Dendritic cell treated with granulocyte-macrophage colony-stimulating factor and Interleukin-4, amounts not matched to agents 40 ng/mL and 50 ng/mL, for 4 days (primary cell): ENCODE measurements at regions not wholly inside any gene's neighbourhood (a gene's known extent, or its start where the extent isn't known, plus 50 kb on each side); places are given as distances from the start of the nearest gene placed in this dataset.
A peak's percentile ranks its signal among the peaks of the same experiment; 100 is the strongest.
"Not testable (repeated sequence)": the region's sequence is repeated elsewhere in the genome, so short reads cannot be mapped to it uniquely, and the experiment has no call there.

ENCODE experiments used
- H3K27ac Mint-ChIP-seq: one replicate; pipeline ENCODE4 v1.8.0; 2022; ENCODE audit warnings: mild to moderate bottlenecking, mixed read lengths
- H3K27me3 Mint-ChIP-seq: one replicate; pipeline ENCODE4 v1.8.0; 2022; ENCODE audit warnings: mild to moderate bottlenecking, mixed read lengths
- H3K36me3 Mint-ChIP-seq: one replicate; pipeline ENCODE4 v1.8.0; 2022; ENCODE audit warnings: low read depth, mixed read lengths
- H3K4me1 Mint-ChIP-seq: one replicate; pipeline ENCODE4 v1.8.0; 2022; ENCODE audit warnings: low read depth, mixed read lengths
- H3K4me3 Mint-ChIP-seq: one replicate; pipeline ENCODE4 v1.8.0; 2022; ENCODE audit warnings: mild to moderate bottlenecking, moderate library complexity, mixed read lengths
- H3K9me3 Mint-ChIP-seq: one replicate; pipeline ENCODE4 v1.8.0; 2022; ENCODE audit warnings: mixed read lengths
- intact Hi-C: fragments of 100-400 bp; cut with micrococcal nuclease; formaldehyde crosslinking; loops from one replicate; pipeline ENCODE4 v1.15.0; 2022

GRCh38 chr7:35919607-35920006, 118.8 kb downstream of the SEPTIN7 start:
- H3K27ac Mint-ChIP-seq, H3K4me3 Mint-ChIP-seq, intact Hi-C loops, H3K27me3 Mint-ChIP-seq, H3K9me3 Mint-ChIP-seq: not testable (repeated sequence)
- Mint-ChIP-seq H3K4me1 (peaks cover 11% of the 10 kb centered on the region), H3K36me3 (peaks cover 13% of the 10 kb centered on the region)

- H3K4me3 Mint-ChIP-seq, H3K4me1 Mint-ChIP-seq, H3K9me3 Mint-ChIP-seq, H3K27ac Mint-ChIP-seq, intact Hi-C loops, H3K27me3 Mint-ChIP-seq: not testable (repeated sequence)
- peaks cover 13% of the 10 kb centered on the region for H3K36me3 Mint-ChIP-seq
Observed at GRCh38 chr7:35921338-35921737, 120.5 kb downstream of the SEPTIN7 start.

GRCh38 chr7:35924668-35925067, 123.8 kb downstream of the SEPTIN7 start:
- intact Hi-C loops, H3K36me3 Mint-ChIP-seq, H3K27me3 Mint-ChIP-seq, H3K4me1 Mint-ChIP-seq, H3K27ac Mint-ChIP-seq, H3K9me3 Mint-ChIP-seq, H3K4me3 Mint-ChIP-seq: not testable (repeated sequence)

GRCh38 chr7:35926966-35927365, 126.1 kb downstream of the SEPTIN7 start:
- intact Hi-C loops, H3K27ac Mint-ChIP-seq, H3K4me1 Mint-ChIP-seq, H3K36me3 Mint-ChIP-seq, H3K4me3 Mint-ChIP-seq, H3K27me3 Mint-ChIP-seq, H3K9me3 Mint-ChIP-seq: not testable (repeated sequence)

- intact Hi-C loops, H3K4me1 Mint-ChIP-seq, H3K36me3 Mint-ChIP-seq, H3K27me3 Mint-ChIP-seq, H3K9me3 Mint-ChIP-seq, H3K4me3 Mint-ChIP-seq: not testable (repeated sequence)
- H3K27ac Mint-ChIP-seq = peak overlapping the region; percentile 67
Observed at GRCh38 chr7:35931134-35931533, 130.3 kb downstream of the SEPTIN7 start.

GRCh38 chr7:35931551-35931950, 130.7 kb downstream of the SEPTIN7 start:
- H3K4me3 Mint-ChIP-seq, intact Hi-C loops, H3K27me3 Mint-ChIP-seq: not testable (repeated sequence)

GRCh38 chr7:35940695-35941094, 139.8 kb downstream of the SEPTIN7 start:
- H3K4me1 Mint-ChIP-seq, H3K36me3 Mint-ChIP-seq, H3K27ac Mint-ChIP-seq, H3K27me3 Mint-ChIP-seq, H3K9me3 Mint-ChIP-seq, intact Hi-C loops, H3K4me3 Mint-ChIP-seq: not testable (repeated sequence)

More at GRCh38 chr7:35931551-35931950, 130.7 kb downstream of the SEPTIN7 start:
- not testable (repeated sequence) for H3K9me3 Mint-ChIP-seq, H3K36me3 Mint-ChIP-seq, H3K4me1 Mint-ChIP-seq
- H3K27ac Mint-ChIP-seq = peak overlapping the region; percentile 67

GRCh38 chr7:35945621-35946020, 144.8 kb downstream of the SEPTIN7 start:
- H3K9me3 Mint-ChIP-seq, H3K27ac Mint-ChIP-seq, H3K4me3 Mint-ChIP-seq, intact Hi-C loops, H3K4me1 Mint-ChIP-seq, H3K27me3 Mint-ChIP-seq, H3K36me3 Mint-ChIP-seq: not testable (repeated sequence)

- H3K4me3 Mint-ChIP-seq, H3K27ac Mint-ChIP-seq, H3K36me3 Mint-ChIP-seq, H3K27me3 Mint-ChIP-seq, intact Hi-C loops, H3K9me3 Mint-ChIP-seq: not testable (repeated sequence)
- H3K4me1 Mint-ChIP-seq = peaks cover 13% of the 10 kb centered on the region
Observed at GRCh38 chr7:35955735-35956134, 154.9 kb downstream of the SEPTIN7 start.

GRCh38 chr7:35956988-35957387, 156.1 kb downstream of the SEPTIN7 start:
- H3K4me3 Mint-ChIP-seq = not testable (repeated sequence)

GRCh38 chr7:35961260-35961659, 160.4 kb downstream of the SEPTIN7 start:
- H3K4me1 Mint-ChIP-seq, H3K27ac Mint-ChIP-seq, H3K36me3 Mint-ChIP-seq, H3K4me3 Mint-ChIP-seq, H3K27me3 Mint-ChIP-seq, intact Hi-C loops, H3K9me3 Mint-ChIP-seq: not testable (repeated sequence)

More at GRCh38 chr7:35956988-35957387, 156.1 kb downstream of the SEPTIN7 start:
- H3K4me1 Mint-ChIP-seq, H3K27me3 Mint-ChIP-seq, H3K27ac Mint-ChIP-seq, H3K9me3 Mint-ChIP-seq, intact Hi-C loops, H3K36me3 Mint-ChIP-seq: not testable (repeated sequence)

GRCh38 chr7:35962607-35963006, 161.8 kb downstream of the SEPTIN7 start:
- H3K4me1 Mint-ChIP-seq, H3K4me3 Mint-ChIP-seq, H3K9me3 Mint-ChIP-seq, H3K36me3 Mint-ChIP-seq, intact Hi-C loops, H3K27ac Mint-ChIP-seq: not testable (repeated sequence)
- H3K27me3 Mint-ChIP-seq = peaks cover 11% of the 10 kb centered on the region

GRCh38 chr7:35967366-35968139, 166.7 kb downstream of the SEPTIN7 start:
- intact Hi-C loops = no loop called here
- Mint-ChIP-seq H3K36me3 (no peaks in the 10 kb centered on the region), H3K4me1 (peaks cover 3% of the 10 kb centered on the region), H3K27ac (no peak overlapping the region), H3K9me3 (no peaks in the 10 kb centered on the region), H3K27me3 (peaks cover 44% of the 10 kb centered on the region), H3K4me3 (peak overlapping the region; percentile 33)

- intact Hi-C loops = no loop called here
- no peaks in the 10 kb centered on the region for H3K9me3 Mint-ChIP-seq
- H3K4me3 Mint-ChIP-seq = no peak overlapping the region
Observed at GRCh38 chr7:35968140-35968940, 167.5 kb downstream of the SEPTIN7 start.

More at GRCh38 chr7:35968140-35968940, 167.5 kb downstream of the SEPTIN7 start:
- no peak overlapping the region for H3K27ac Mint-ChIP-seq
- H3K27me3 Mint-ChIP-seq = peaks cover 48% of the 10 kb centered on the region
- no peaks in the 10 kb centered on the region for H3K36me3 Mint-ChIP-seq
- peaks cover 3% of the 10 kb centered on the region for H3K4me1 Mint-ChIP-seq
